ENCODE measurements at regions not wholly inside any gene's neighbourhood (a gene's known extent, or its start where the extent isn't known, plus 50 kb on each side); places are given as distances from the start of the nearest gene placed in this dataset.

- Histone ChIP-seq H3K27ac (ENCODE audit: low read depth) (no peak overlapping the region), H3K4me2 (no peak overlapping the region), H3K79me2 (replicated peaks; ENCODE audit: insufficient read depth) (no peaks in the 10 kb centered on the region), H3K4me1 (ENCODE audit: insufficient read depth) (no peaks in the 10 kb centered on the region), H3K27me3 (ENCODE audit: insufficient read depth) (no peaks in the 10 kb centered on the region), H4K20me1 (replicated peaks; ENCODE audit: insufficient read depth) (no peaks in the 10 kb centered on the region), H2AFZ (peak overlapping the region; percentile 83; the same call in 1 of the 2 replicates), H3K36me3 (ENCODE audit: insufficient read depth) (no peaks in the 10 kb centered on the region), H3K9me2 (ENCODE audit: insufficient read depth) (peaks cover 5% of the 10 kb centered on the region; the same call in 1 of the 2 replicates), H3K4me3 (no peak overlapping the region), H3F3A (replicated peaks; ENCODE audit: low read depth) (no peaks in the 10 kb centered on the region)
- Mint-ChIP-seq H3K27ac (no peak overlapping the region), H3K4me1 (peaks cover 5% of the 10 kb centered on the region; the same call in 1 of the 3 replicates), H3K27me3 (ENCODE audit: insufficient read depth, low read depth, poor library complexity) (peaks cover 2% of the 10 kb centered on the region), H3K9me3 (no peaks in the 10 kb centered on the region), H3K4me3 (no peak overlapping the region), H3K36me3 (ENCODE audit: low read depth) (no peaks in the 10 kb centered on the region)
- ATAC-seq (peak; percentile 47), DNase-seq (ENCODE audit: low spot score) (peak; percentile 17)
- no peak for TF ChIP-seq EZH2phosphoT487 (IDR thresholded peaks at IDR 0.05; ENCODE audit: unreplicated experiment)
- TF ChIP-seq, protein P1, sequence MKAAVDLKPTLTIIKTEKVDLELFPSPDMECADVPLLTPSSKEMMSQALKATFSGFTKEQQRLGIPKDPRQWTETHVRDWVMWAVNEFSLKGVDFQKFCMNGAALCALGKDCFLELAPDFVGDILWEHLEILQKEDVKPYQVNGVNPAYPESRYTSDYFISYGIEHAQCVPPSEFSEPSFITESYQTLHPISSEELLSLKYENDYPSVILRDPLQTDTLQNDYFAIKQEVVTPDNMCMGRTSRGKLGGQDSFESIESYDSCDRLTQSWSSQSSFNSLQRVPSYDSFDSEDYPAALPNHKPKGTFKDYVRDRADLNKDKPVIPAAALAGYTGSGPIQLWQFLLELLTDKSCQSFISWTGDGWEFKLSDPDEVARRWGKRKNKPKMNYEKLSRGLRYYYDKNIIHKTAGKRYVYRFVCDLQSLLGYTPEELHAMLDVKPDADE (IDR thresholded peaks at IDR 0.05): no peak
- TF ChIP-seq JUNB (IDR thresholded peaks at IDR 0.05; ENCODE audit: unreplicated experiment): no peak
- no peak for TF ChIP-seq CREB1 (CRISPR knock-in tag; IDR thresholded peaks at IDR 0.05; ENCODE audit: low read depth)
- TF ChIP-seq NANOG (IDR thresholded peaks at IDR 0.05; ENCODE audit: borderline replicate concordance): no peak
- no peak for TF ChIP-seq EZH2 (IDR thresholded peaks at IDR 0.05; ENCODE audit: low read depth, unreplicated experiment)
- TF ChIP-seq, protein P2, sequence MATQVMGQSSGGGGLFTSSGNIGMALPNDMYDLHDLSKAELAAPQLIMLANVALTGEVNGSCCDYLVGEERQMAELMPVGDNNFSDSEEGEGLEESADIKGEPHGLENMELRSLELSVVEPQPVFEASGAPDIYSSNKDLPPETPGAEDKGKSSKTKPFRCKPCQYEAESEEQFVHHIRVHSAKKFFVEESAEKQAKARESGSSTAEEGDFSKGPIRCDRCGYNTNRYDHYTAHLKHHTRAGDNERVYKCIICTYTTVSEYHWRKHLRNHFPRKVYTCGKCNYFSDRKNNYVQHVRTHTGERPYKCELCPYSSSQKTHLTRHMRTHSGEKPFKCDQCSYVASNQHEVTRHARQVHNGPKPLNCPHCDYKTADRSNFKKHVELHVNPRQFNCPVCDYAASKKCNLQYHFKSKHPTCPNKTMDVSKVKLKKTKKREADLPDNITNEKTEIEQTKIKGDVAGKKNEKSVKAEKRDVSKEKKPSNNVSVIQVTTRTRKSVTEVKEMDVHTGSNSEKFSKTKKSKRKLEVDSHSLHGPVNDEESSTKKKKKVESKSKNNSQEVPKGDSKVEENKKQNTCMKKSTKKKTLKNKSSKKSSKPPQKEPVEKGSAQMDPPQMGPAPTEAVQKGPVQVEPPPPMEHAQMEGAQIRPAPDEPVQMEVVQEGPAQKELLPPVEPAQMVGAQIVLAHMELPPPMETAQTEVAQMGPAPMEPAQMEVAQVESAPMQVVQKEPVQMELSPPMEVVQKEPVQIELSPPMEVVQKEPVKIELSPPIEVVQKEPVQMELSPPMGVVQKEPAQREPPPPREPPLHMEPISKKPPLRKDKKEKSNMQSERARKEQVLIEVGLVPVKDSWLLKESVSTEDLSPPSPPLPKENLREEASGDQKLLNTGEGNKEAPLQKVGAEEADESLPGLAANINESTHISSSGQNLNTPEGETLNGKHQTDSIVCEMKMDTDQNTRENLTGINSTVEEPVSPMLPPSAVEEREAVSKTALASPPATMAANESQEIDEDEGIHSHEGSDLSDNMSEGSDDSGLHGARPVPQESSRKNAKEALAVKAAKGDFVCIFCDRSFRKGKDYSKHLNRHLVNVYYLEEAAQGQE (IDR thresholded peaks at IDR 0.05; ENCODE audit: unreplicated experiment): no peak
- TF ChIP-seq, protein P3, sequence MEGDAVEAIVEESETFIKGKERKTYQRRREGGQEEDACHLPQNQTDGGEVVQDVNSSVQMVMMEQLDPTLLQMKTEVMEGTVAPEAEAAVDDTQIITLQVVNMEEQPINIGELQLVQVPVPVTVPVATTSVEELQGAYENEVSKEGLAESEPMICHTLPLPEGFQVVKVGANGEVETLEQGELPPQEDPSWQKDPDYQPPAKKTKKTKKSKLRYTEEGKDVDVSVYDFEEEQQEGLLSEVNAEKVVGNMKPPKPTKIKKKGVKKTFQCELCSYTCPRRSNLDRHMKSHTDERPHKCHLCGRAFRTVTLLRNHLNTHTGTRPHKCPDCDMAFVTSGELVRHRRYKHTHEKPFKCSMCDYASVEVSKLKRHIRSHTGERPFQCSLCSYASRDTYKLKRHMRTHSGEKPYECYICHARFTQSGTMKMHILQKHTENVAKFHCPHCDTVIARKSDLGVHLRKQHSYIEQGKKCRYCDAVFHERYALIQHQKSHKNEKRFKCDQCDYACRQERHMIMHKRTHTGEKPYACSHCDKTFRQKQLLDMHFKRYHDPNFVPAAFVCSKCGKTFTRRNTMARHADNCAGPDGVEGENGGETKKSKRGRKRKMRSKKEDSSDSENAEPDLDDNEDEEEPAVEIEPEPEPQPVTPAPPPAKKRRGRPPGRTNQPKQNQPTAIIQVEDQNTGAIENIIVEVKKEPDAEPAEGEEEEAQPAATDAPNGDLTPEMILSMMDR (conservative IDR thresholded peaks at IDR 0.05; ENCODE audit: low read depth in 2 of 2): no peak
- no peak for TF ChIP-seq ZNF114 (CRISPR knock-in tag; IDR thresholded peaks at IDR 0.05)
- no peak for TF ChIP-seq ZNF331 (CRISPR knock-in tag; IDR thresholded peaks at IDR 0.05; ENCODE audit: low read depth)
- no peak for TF ChIP-seq STAT1 (IDR thresholded peaks at IDR 0.05; ENCODE audit: unreplicated experiment)
- TF ChIP-seq, protein P4, sequence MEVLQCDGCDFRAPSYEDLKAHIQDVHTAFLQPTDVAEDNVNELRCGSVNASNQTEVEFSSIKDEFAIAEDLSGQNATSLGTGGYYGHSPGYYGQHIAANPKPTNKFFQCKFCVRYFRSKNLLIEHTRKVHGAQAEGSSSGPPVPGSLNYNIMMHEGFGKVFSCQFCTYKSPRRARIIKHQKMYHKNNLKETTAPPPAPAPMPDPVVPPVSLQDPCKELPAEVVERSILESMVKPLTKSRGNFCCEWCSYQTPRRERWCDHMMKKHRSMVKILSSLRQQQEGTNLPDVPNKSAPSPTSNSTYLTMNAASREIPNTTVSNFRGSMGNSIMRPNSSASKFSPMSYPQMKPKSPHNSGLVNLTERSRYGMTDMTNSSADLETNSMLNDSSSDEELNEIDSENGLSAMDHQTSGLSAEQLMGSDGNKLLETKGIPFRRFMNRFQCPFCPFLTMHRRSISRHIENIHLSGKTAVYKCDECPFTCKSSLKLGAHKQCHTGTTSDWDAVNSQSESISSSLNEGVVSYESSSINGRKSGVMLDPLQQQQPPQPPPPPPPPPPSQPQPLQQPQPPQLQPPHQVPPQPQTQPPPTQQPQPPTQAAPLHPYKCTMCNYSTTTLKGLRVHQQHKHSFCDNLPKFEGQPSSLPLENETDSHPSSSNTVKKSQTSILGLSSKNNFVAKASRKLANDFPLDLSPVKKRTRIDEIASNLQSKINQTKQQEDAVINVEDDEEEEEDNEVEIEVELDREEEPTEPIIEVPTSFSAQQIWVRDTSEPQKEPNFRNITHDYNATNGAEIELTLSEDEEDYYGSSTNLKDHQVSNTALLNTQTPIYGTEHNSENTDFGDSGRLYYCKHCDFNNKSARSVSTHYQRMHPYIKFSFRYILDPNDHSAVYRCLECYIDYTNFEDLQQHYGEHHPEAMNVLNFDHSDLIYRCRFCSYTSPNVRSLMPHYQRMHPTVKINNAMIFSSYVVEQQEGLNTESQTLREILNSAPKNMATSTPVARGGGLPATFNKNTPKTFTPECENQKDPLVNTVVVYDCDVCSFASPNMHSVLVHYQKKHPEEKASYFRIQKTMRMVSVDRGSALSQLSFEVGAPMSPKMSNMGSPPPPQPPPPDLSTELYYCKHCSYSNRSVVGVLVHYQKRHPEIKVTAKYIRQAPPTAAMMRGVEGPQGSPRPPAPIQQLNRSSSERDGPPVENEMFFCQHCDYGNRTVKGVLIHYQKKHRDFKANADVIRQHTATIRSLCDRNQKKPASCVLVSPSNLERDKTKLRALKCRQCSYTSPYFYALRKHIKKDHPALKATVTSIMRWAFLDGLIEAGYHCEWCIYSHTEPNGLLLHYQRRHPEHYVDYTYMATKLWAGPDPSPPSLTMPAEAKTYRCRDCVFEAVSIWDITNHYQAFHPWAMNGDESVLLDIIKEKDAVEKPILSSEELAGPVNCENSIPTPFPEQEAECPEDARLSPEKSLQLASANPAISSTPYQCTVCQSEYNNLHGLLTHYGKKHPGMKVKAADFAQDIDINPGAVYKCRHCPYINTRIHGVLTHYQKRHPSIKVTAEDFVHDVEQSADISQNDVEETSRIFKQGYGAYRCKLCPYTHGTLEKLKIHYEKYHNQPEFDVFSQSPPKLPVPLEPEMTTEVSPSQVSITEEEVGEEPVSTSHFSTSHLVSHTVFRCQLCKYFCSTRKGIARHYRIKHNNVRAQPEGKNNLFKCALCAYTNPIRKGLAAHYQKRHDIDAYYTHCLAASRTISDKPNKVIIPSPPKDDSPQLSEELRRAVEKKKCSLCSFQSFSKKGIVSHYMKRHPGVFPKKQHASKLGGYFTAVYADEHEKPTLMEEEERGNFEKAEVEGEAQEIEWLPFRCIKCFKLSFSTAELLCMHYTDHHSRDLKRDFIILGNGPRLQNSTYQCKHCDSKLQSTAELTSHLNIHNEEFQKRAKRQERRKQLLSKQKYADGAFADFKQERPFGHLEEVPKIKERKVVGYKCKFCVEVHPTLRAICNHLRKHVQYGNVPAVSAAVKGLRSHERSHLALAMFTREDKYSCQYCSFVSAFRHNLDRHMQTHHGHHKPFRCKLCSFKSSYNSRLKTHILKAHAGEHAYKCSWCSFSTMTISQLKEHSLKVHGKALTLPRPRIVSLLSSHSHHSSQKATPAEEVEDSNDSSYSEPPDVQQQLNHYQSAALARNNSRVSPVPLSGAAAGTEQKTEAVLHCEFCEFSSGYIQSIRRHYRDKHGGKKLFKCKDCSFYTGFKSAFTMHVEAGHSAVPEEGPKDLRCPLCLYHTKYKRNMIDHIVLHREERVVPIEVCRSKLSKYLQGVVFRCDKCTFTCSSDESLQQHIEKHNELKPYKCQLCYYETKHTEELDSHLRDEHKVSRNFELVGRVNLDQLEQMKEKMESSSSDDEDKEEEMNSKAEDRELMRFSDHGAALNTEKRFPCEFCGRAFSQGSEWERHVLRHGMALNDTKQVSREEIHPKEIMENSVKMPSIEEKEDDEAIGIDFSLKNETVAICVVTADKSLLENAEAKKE (CRISPR knock-in tag; IDR thresholded peaks at IDR 0.05): no peak
- no peak for TF ChIP-seq POLR2AphosphoS5 (IDR thresholded peaks at IDR 0.05; ENCODE audit: low read depth)
These were observed 621.0 kb downstream of the PKHD1 start for GRCh38 chr6:51466427-51466826.
